Endothelial cell (in vitro differentiated cells): ENCODE measurements at regions not wholly inside any gene's neighbourhood (a gene's known extent, or its start where the extent isn't known, plus 50 kb on each side); places are given as distances from the start of the nearest gene placed in this dataset.

Source experiments
- DNase-seq: peaks from one replicate; pipeline ENCODE4 v3.0.0; 2021; ENCODE audit warnings: low spot score
- H3K27ac Mint-ChIP-seq: one replicate; pipeline ENCODE4 v1.8.0; 2021; ENCODE audit warnings: mixed read lengths, inconsistent platforms; ENCODE audit not compliant: unreplicated experiment
- H3K27me3 Mint-ChIP-seq: one replicate; pipeline ENCODE4 v1.8.0; 2021; ENCODE audit warnings: mild to moderate bottlenecking, moderate library complexity, mixed read lengths, inconsistent platforms; ENCODE audit not compliant: unreplicated experiment
- H3K36me3 Mint-ChIP-seq: one replicate; pipeline ENCODE4 v1.8.0; 2021; ENCODE audit warnings: mild to moderate bottlenecking, low read depth, mixed read lengths, inconsistent platforms; ENCODE audit not compliant: unreplicated experiment
- H3K4me1 Mint-ChIP-seq: one replicate; pipeline ENCODE4 v1.8.0; 2021; ENCODE audit warnings: mild to moderate bottlenecking, mixed read lengths, inconsistent platforms; ENCODE audit not compliant: unreplicated experiment
- H3K4me3 Mint-ChIP-seq: one replicate; pipeline ENCODE4 v1.8.0; 2021; ENCODE audit warnings: mild to moderate bottlenecking, mixed read lengths, inconsistent platforms; ENCODE audit not compliant: unreplicated experiment
- H3K9me3 Mint-ChIP-seq: one replicate; pipeline ENCODE4 v1.8.0; 2021; ENCODE audit warnings: mixed read lengths, inconsistent platforms; ENCODE audit not compliant: unreplicated experiment
- CTCF ChIP-seq: fragments of 200-600 bp; sonication (generic); IDR thresholded peaks from one replicate; pipeline ENCODE4 v1.5.0; 2021; ENCODE audit warnings: antibody characterized with exemption; ENCODE audit not compliant: unreplicated experiment

DNA sequence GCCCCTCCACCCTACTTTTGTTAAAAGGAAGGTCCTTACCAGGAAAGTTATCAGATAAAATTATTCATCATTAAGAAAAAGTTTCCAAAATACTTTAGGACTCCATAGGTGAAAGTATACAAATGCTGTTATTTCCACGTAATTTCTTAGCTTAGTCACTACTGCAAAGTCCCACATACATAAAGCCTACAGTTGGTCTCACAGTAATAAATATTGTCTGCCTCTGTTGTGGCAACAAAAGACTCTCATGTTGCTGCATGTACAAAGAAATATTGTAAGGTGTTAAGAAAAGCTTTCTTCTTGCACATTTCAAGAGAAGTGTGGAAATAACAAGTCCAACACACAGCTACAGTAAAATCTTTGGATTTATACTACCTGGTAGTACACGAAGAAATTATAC is 102.4 kb upstream of the DST start:
- no peak for DNase-seq
- Mint-ChIP-seq H3K4me3 (no peak overlapping the region), H3K27ac (no peak overlapping the region), H3K36me3 (no peaks in the 10 kb centered on the region), H3K4me1 (peaks cover 17% of the 10 kb centered on the region), H3K9me3 (no peaks in the 10 kb centered on the region), H3K27me3 (peaks cover 3% of the 10 kb centered on the region)
- TF ChIP-seq CTCF: no peak

DNA sequence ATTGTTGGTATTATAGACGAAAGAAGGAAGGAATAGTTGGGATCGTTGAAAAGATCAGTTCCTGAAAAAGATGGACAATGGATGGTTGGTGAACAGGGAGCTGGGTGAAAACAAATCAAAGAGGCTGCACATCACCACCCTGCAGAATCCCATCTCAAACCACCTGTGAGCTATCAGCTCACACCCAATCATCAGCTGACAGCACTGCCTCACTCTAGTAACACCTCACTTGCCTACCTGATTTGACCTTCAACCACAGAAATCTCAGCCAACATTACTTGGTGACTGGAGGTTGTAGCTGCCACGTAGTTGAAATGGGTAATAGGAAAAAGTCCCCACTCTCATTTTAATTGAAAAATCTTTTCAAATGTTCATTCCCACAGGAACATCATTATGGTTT is 101.8 kb upstream of the DST start:
- Mint-ChIP-seq H3K27ac (no peak overlapping the region), H3K36me3 (no peaks in the 10 kb centered on the region), H3K4me1 (peaks cover 14% of the 10 kb centered on the region), H3K4me3 (no peak overlapping the region), H3K27me3 (peaks cover 4% of the 10 kb centered on the region), H3K9me3 (no peaks in the 10 kb centered on the region)
- DNase-seq: no peak
- TF ChIP-seq CTCF: no peak

- no peak overlapping the region for H3K4me3 Mint-ChIP-seq
- H3K36me3 Mint-ChIP-seq: no peaks in the 10 kb centered on the region
- peaks cover 4% of the 10 kb centered on the region for H3K27me3 Mint-ChIP-seq
- no peaks in the 10 kb centered on the region for H3K9me3 Mint-ChIP-seq
- H3K27ac Mint-ChIP-seq: no peak overlapping the region
- H3K4me1 Mint-ChIP-seq: peaks cover 17% of the 10 kb centered on the region
- no peak for DNase-seq
- no peak for TF ChIP-seq CTCF
These were observed 99.6 kb upstream of the DST start for GRCh38 chr6:56742122-56742791.

GRCh38 chr6:56741472-56741871 is 98.8 kb upstream of the DST start:
- TF ChIP-seq CTCF: no peak
- Mint-ChIP-seq H3K36me3 (peaks cover 1% of the 10 kb centered on the region), H3K27ac (no peak overlapping the region), H3K4me1 (peaks cover 11% of the 10 kb centered on the region), H3K27me3 (peaks cover 4% of the 10 kb centered on the region), H3K9me3 (no peaks in the 10 kb centered on the region), H3K4me3 (no peak overlapping the region)
- DNase-seq: no peak

DNA sequence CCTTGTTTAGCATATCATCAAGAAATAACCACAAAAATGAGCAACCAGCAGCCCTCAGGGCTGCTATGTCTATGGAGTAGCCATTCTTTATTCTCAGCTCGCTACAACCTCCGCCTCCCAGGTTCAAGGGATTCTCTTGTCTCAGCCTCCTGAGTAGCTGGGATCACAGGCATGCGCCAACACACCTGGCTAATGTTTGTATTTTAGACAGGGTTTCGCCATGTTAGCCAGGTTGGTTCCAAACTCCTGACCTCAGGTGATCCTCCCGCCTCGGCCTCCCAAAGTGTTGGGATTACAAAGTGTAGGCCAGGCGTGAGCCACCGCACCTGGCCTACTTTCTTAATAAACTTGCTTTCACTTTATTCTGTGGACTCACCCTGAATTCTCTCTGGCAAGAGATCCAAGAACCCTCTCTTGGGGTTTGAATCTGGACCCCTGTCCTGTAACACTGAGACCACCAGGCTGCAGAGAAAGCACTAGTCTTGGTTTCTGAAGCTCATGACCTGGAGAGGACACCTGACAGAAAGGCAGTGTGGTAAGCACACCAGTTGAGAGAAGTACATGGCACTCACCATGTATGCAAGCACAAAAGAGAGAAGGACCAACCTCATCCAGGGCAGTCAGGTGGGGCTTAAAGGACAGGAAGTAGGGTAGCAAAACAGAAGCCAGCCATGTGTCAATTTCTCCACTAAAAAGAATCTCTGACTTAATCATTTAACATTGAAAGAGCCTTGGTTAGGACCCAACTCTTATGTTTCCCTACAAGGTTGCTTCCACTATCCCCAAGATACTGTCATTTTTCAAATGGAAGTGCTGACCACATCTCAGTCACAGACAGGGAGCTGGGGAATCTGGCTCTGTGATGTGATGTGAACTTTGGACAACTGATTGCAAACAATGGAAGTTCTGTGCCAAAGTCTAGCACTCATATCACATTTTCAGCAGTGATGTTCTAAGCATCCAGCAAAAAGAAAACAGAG is 97.4 kb upstream of the DST start:
- Mint-ChIP-seq H3K27me3 (peaks cover 6% of the 10 kb centered on the region), H3K9me3 (no peaks in the 10 kb centered on the region), H3K27ac (no peak overlapping the region), H3K4me3 (no peak overlapping the region), H3K4me1 (peaks cover 13% of the 10 kb centered on the region), H3K36me3 (peaks cover 4% of the 10 kb centered on the region)
- no peak for TF ChIP-seq CTCF
- no peak for DNase-seq
